ENCODE measurements at regions not wholly inside any gene's neighbourhood (a gene's known extent, or its start where the extent isn't known, plus 50 kb on each side); places are given as distances from the start of the nearest gene placed in this dataset.

DNA sequence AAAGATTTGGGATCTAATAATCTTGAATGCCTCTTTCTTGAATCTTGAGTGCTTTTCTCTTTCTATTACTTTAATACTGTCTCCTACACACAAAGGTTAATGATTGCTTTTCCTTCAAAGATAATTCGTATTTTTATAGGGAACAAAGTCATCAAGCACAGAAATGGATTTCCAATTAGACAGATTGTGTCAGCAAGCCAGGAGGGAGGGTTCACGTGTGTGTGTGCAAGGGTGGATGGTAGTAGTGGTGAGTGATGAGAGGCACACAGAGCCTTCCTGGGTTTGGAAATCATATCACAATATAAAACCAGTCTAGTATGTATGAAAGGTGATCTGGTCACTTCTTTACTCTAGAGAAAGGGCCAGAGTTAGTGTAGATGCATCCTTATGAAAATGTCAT, 51.2 kb upstream of the NEDD9 start:
- H3K4me1 ChIP-seq (ENCODE audit: control insufficient read depth, insufficient read depth, low read length), result no peaks in the 10 kb centered on the region
- H3K4me3 ChIP-seq (ENCODE audit: low read depth, low read length), result no peak overlapping the region
- H3K36me3 ChIP-seq (ENCODE audit: control insufficient read depth in 2 of 2, insufficient read depth in 1 of 2, low read length in 2 of 2), result no peaks in the 10 kb centered on the region
- H3K9me3 ChIP-seq (ENCODE audit: control insufficient read depth, insufficient read depth, low read depth, low read length), result no peaks in the 10 kb centered on the region; the same call in 1 of the 2 replicates
- ChIA-PET POLR2A (no interaction called here), CTCF (no interaction called here)
- no peak for TF ChIP-seq ZNF785 (tag by site-specific recombination; IDR thresholded peaks at IDR 0.05)
- TF ChIP-seq, protein P1, sequence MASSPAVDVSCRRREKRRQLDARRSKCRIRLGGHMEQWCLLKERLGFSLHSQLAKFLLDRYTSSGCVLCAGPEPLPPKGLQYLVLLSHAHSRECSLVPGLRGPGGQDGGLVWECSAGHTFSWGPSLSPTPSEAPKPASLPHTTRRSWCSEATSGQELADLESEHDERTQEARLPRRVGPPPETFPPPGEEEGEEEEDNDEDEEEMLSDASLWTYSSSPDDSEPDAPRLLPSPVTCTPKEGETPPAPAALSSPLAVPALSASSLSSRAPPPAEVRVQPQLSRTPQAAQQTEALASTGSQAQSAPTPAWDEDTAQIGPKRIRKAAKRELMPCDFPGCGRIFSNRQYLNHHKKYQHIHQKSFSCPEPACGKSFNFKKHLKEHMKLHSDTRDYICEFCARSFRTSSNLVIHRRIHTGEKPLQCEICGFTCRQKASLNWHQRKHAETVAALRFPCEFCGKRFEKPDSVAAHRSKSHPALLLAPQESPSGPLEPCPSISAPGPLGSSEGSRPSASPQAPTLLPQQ (tag by site-specific recombination; IDR thresholded peaks at IDR 0.05), result no peak
- TF ChIP-seq, protein P2, sequence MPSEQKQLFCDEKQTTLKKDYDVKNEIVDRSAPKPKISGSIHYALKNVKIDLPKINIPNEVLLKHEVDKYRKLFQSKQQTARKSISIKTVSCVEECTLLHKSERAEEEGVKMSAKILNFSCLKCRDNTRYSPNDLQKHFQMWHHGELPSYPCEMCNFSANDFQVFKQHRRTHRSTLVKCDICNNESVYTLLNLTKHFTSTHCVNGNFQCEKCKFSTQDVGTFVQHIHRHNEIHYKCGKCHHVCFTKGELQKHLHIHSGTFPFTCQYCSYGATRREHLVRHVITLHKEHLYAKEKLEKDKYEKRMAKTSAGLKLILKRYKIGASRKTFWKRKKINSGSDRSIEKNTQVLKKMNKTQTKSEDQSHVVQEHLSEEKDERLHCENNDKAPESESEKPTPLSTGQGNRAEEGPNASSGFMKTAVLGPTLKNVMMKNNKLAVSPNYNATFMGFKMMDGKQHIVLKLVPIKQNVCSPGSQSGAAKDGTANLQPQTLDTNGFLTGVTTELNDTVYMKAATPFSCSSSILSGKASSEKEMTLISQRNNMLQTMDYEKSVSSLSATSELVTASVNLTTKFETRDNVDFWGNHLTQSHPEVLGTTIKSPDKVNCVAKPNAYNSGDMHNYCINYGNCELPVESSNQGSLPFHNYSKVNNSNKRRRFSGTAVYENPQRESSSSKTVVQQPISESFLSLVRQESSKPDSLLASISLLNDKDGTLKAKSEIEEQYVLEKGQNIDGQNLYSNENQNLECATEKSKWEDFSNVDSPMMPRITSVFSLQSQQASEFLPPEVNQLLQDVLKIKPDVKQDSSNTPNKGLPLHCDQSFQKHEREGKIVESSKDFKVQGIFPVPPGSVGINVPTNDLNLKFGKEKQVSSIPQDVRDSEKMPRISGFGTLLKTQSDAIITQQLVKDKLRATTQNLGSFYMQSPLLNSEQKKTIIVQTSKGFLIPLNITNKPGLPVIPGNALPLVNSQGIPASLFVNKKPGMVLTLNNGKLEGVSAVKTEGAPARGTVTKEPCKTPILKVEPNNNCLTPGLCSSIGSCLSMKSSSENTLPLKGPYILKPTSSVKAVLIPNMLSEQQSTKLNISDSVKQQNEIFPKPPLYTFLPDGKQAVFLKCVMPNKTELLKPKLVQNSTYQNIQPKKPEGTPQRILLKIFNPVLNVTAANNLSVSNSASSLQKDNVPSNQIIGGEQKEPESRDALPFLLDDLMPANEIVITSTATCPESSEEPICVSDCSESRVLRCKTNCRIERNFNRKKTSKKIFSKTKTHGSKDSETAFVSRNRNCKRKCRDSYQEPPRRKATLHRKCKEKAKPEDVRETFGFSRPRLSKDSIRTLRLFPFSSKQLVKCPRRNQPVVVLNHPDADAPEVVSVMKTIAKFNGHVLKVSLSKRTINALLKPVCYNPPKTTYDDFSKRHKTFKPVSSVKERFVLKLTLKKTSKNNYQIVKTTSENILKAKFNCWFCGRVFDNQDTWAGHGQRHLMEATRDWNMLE (tag by site-specific recombination; conservative IDR thresholded peaks at IDR 0.05; ENCODE audit: low read depth), result no peak
- TF ChIP-seq ZNF560 (tag by site-specific recombination; IDR thresholded peaks at IDR 0.05; ENCODE audit: borderline replicate concordance), result no peak
- TF ChIP-seq ZNF341 (tag by site-specific recombination; IDR thresholded peaks at IDR 0.05; ENCODE audit: low read depth), result no peak
- TF ChIP-seq ZNF239 (tag by site-specific recombination; IDR thresholded peaks at IDR 0.05), result no peak
- TF ChIP-seq, protein P3, sequence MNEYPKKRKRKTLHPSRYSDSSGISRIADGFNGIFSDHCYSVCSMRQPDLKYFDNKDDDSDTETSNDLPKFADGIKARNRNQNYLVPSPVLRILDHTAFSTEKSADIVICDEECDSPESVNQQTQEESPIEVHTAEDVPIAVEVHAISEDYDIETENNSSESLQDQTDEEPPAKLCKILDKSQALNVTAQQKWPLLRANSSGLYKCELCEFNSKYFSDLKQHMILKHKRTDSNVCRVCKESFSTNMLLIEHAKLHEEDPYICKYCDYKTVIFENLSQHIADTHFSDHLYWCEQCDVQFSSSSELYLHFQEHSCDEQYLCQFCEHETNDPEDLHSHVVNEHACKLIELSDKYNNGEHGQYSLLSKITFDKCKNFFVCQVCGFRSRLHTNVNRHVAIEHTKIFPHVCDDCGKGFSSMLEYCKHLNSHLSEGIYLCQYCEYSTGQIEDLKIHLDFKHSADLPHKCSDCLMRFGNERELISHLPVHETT (tag by site-specific recombination; IDR thresholded peaks at IDR 0.05), result no peak
- TF ChIP-seq ZBTB8A (tag by site-specific recombination; IDR thresholded peaks at IDR 0.05), result no peak
- TF ChIP-seq ZNF621 (tag by site-specific recombination; IDR thresholded peaks at IDR 0.05), result no peak
- TF ChIP-seq, protein P4, sequence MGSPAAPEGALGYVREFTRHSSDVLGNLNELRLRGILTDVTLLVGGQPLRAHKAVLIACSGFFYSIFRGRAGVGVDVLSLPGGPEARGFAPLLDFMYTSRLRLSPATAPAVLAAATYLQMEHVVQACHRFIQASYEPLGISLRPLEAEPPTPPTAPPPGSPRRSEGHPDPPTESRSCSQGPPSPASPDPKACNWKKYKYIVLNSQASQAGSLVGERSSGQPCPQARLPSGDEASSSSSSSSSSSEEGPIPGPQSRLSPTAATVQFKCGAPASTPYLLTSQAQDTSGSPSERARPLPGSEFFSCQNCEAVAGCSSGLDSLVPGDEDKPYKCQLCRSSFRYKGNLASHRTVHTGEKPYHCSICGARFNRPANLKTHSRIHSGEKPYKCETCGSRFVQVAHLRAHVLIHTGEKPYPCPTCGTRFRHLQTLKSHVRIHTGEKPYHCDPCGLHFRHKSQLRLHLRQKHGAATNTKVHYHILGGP (tag by site-specific recombination; IDR thresholded peaks at IDR 0.05), result no peak
- TF ChIP-seq ZBTB20 (tag by site-specific recombination; IDR thresholded peaks at IDR 0.05), result no peak
- TF ChIP-seq REPIN1 (tag by site-specific recombination; IDR thresholded peaks at IDR 0.05; ENCODE audit: low read depth), result no peak
- no peak for TF ChIP-seq MEIS1 (CRISPR knock-in tag; IDR thresholded peaks at IDR 0.05; ENCODE audit: borderline replicate concordance)
- TF ChIP-seq ZNF223 (tag by site-specific recombination; IDR thresholded peaks at IDR 0.05), result no peak
- TF ChIP-seq OVOL3 (tag by site-specific recombination; IDR thresholded peaks at IDR 0.05), result no peak
- TF ChIP-seq OSR2 (tag by site-specific recombination; IDR thresholded peaks at IDR 0.05), result no peak
- H3K27ac ChIP-seq (ENCODE audit: extremely low read depth, low read depth, low read length), result no peak overlapping the region

DNA sequence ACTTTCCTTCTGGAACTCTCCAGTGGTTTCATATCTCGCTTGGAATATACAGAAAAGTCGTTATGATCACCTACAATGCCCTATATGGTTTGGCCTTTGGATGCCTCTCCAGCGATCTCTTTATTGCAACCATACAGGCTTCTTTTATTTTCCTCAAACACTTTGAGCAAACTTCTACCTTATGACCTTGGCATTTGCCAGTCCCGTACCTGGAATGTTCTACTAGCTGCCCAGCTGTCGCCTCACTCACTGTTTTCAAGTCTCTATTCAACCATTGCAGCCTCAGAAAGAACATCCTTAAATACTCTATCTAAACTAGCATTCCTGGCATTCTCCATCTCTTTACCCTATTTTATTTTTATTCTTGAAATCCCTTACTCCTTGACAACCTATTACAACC, 50.4 kb upstream of the NEDD9 start:
- ChIA-PET POLR2A (no interaction called here), CTCF (interaction anchor here (0.9 kb wide), 1 partner anchor 10 kb away, joined by 3 read pairs; no protein-coding TSS in a partner anchor)
- no peaks in the 10 kb centered on the region for H3K36me3 ChIP-seq (ENCODE audit: control insufficient read depth in 2 of 2, insufficient read depth in 1 of 2, low read length in 2 of 2)
- no peaks in the 10 kb centered on the region; the same call in 1 of the 2 replicates for H3K9me3 ChIP-seq (ENCODE audit: control insufficient read depth, insufficient read depth, low read depth, low read length)
- no peak overlapping the region for H3K4me3 ChIP-seq (ENCODE audit: low read depth, low read length)
- H3K4me1 ChIP-seq (ENCODE audit: control insufficient read depth, insufficient read depth, low read length), result no peaks in the 10 kb centered on the region
- H3K27ac ChIP-seq (ENCODE audit: extremely low read depth, low read depth, low read length), result no peak overlapping the region
- no peak for TF ChIP-seq MYNN (tag by site-specific recombination; IDR thresholded peaks at IDR 0.05; ENCODE audit: borderline replicate concordance)
- TF ChIP-seq, protein P5, sequence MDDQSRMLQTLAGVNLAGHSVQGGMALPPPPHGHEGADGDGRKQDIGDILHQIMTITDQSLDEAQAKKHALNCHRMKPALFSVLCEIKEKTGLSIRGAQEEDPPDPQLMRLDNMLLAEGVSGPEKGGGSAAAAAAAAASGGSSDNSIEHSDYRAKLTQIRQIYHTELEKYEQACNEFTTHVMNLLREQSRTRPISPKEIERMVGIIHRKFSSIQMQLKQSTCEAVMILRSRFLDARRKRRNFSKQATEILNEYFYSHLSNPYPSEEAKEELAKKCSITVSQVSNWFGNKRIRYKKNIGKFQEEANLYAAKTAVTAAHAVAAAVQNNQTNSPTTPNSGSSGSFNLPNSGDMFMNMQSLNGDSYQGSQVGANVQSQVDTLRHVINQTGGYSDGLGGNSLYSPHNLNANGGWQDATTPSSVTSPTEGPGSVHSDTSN (CRISPR knock-in tag; IDR thresholded peaks at IDR 0.05), result no peak
- TF ChIP-seq, protein P6, sequence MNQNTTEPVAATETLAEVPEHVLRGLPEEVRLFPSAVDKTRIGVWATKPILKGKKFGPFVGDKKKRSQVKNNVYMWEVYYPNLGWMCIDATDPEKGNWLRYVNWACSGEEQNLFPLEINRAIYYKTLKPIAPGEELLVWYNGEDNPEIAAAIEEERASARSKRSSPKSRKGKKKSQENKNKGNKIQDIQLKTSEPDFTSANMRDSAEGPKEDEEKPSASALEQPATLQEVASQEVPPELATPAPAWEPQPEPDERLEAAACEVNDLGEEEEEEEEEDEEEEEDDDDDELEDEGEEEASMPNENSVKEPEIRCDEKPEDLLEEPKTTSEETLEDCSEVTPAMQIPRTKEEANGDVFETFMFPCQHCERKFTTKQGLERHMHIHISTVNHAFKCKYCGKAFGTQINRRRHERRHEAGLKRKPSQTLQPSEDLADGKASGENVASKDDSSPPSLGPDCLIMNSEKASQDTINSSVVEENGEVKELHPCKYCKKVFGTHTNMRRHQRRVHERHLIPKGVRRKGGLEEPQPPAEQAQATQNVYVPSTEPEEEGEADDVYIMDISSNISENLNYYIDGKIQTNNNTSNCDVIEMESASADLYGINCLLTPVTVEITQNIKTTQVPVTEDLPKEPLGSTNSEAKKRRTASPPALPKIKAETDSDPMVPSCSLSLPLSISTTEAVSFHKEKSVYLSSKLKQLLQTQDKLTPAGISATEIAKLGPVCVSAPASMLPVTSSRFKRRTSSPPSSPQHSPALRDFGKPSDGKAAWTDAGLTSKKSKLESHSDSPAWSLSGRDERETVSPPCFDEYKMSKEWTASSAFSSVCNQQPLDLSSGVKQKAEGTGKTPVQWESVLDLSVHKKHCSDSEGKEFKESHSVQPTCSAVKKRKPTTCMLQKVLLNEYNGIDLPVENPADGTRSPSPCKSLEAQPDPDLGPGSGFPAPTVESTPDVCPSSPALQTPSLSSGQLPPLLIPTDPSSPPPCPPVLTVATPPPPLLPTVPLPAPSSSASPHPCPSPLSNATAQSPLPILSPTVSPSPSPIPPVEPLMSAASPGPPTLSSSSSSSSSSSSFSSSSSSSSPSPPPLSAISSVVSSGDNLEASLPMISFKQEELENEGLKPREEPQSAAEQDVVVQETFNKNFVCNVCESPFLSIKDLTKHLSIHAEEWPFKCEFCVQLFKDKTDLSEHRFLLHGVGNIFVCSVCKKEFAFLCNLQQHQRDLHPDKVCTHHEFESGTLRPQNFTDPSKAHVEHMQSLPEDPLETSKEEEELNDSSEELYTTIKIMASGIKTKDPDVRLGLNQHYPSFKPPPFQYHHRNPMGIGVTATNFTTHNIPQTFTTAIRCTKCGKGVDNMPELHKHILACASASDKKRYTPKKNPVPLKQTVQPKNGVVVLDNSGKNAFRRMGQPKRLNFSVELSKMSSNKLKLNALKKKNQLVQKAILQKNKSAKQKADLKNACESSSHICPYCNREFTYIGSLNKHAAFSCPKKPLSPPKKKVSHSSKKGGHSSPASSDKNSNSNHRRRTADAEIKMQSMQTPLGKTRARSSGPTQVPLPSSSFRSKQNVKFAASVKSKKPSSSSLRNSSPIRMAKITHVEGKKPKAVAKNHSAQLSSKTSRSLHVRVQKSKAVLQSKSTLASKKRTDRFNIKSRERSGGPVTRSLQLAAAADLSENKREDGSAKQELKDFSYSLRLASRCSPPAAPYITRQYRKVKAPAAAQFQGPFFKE (tag by site-specific recombination; IDR thresholded peaks at IDR 0.05; ENCODE audit: borderline replicate concordance), result no peak
